ENCODE measurements at regions not wholly inside any gene's neighbourhood (a gene's known extent, or its start where the extent isn't known, plus 50 kb on each side); places are given as distances from the start of the nearest gene placed in this dataset.

- no peak overlapping the region for H3K4me3 ChIP-seq (ENCODE audit: low read depth, low read length)
- TF ChIP-seq CTCF (IDR thresholded peaks at IDR 0.05; ENCODE audit: low read depth, low read length), result no peak
Measured at GRCh38 chr10:113455947-113456346, 96.9 kb upstream of the HABP2 start.

GRCh38 chr10:113456741-113457140 lies 96.1 kb upstream of the HABP2 start:
- TF ChIP-seq CTCF (IDR thresholded peaks at IDR 0.05; ENCODE audit: low read depth, low read length), result no peak
- no peak overlapping the region for H3K4me3 ChIP-seq (ENCODE audit: low read depth, low read length)

GRCh38 chr10:113457408-113457807 lies 95.4 kb upstream of the HABP2 start:
- TF ChIP-seq CTCF (IDR thresholded peaks at IDR 0.05; ENCODE audit: low read depth, low read length), result no peak
- H3K4me3 ChIP-seq (ENCODE audit: low read depth, low read length), result no peak overlapping the region

GRCh38 chr10:113458451-113458850 lies 94.4 kb upstream of the HABP2 start:
- no peak for TF ChIP-seq CTCF (IDR thresholded peaks at IDR 0.05; ENCODE audit: low read depth, low read length)
- no peak overlapping the region for H3K4me3 ChIP-seq (ENCODE audit: low read depth, low read length)

- no peak overlapping the region for H3K4me3 ChIP-seq (ENCODE audit: low read depth, low read length)
- no peak for TF ChIP-seq CTCF (IDR thresholded peaks at IDR 0.05; ENCODE audit: low read depth, low read length)
Measured at GRCh38 chr10:113458944-113459343, 93.9 kb upstream of the HABP2 start.

DNA sequence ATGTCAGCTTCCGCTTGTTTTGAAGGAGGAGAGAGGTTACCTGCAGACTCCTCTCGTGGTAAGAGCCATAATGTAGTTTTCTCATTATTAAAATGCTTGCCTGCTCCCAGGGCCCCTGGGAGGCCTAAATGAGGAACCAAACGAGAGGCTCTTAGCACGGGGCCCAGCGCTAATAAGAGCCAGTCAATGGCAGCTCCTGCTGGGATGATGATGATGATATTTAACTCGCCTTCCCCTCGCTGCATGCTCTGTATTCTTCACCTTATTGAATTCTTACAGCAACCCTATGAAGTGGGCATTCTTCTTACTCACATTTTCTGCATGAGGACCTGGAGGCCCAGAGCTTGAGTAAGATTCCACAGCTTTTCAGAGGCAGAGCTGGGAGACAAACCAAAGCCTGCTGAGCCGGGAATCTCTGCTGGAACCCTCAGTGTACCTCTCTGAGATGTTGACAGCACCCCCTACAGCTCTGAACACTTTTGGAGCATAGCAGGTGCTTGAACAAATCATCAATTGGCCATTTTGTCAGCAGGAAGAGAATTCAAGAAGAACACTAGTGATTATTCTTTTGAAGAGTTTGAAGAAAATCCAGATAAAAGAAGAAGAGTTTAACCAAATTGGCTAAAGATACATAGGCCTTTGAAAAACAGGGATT lies 93.1 kb upstream of the HABP2 start:
- H3K4me3 ChIP-seq (ENCODE audit: low read depth, low read length), result no peak overlapping the region
- TF ChIP-seq CTCF (IDR thresholded peaks at IDR 0.05; ENCODE audit: low read depth, low read length), result no peak

DNA sequence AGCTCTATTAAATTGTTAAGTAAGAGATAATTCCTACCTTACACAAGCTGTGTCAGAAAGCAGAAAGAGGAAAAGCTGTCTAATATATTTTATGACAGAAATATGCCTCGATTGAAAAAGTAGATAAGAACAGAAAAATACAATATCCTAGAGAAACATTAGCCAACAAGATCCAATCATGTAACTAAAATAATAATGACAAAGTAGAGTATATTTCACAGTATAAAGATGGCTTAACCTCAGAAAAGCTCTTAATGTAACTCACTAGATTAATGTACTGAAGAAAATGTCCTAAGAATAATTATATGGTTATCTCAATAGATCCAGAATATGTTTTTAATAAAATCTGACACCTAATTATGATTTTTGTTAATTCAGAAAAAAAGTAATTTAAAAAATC lies 89.8 kb upstream of the HABP2 start:
- no peak overlapping the region for H3K4me3 ChIP-seq (ENCODE audit: low read depth, low read length)
- TF ChIP-seq CTCF (IDR thresholded peaks at IDR 0.05; ENCODE audit: low read depth, low read length), result no peak
